ENCODE measurements at regions not wholly inside any gene's neighbourhood (a gene's known extent, or its start where the extent isn't known, plus 50 kb on each side); places are given as distances from the start of the nearest gene placed in this dataset.

GRCh38 chr10:57743711-57744110 is 524.0 kb downstream of the IPMK start:
- TF ChIP-seq CTCF (IDR thresholded peaks at IDR 0.05) (no peak), EP300 (IDR thresholded peaks at IDR 0.05) (no peak)

Measured in tibial nerve (tissue), 4 donors.